ENCODE measurements at regions not wholly inside any gene's neighbourhood (a gene's known extent, or its start where the extent isn't known, plus 50 kb on each side); places are given as distances from the start of the nearest gene placed in this dataset.

DNA sequence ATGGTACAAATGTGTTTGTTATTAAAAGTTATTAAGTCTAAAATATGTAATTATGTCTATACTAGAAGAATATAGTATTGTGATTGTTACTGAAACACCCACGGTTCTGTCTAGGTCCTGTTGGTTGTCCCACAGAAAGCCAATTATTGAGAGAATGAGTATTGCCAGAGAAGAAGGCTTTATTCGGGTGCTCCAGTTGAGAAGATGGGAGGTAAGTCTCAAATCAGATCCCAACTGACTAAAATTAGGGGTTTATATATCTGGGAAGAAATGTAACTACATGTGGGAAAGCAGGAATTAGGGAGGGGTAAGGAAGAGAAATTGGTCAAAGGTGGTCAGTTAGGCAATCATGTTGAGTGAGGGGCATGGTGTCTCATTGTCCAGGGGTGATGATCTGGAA, 798.4 kb downstream of the PCDH17 start:
- no peaks in the 10 kb centered on the region for H3K4me1 ChIP-seq (ENCODE audit: control insufficient read depth, insufficient read depth, low read length)
- no peaks in the 10 kb centered on the region for H3K36me3 ChIP-seq (ENCODE audit: control insufficient read depth in 2 of 2, insufficient read depth in 1 of 2, low read length in 2 of 2)
- POLR2A ChIA-PET: no interaction called here
- no peaks in the 10 kb centered on the region for H3K9me3 ChIP-seq (ENCODE audit: control insufficient read depth, insufficient read depth, low read depth, low read length)
- TF ChIP-seq ZBTB1 (tag by site-specific recombination; IDR thresholded peaks at IDR 0.05): no peak
- TF ChIP-seq ZNF701 (tag by site-specific recombination; IDR thresholded peaks at IDR 0.05): no peak
- no peak for TF ChIP-seq ZSCAN23 (tag by site-specific recombination; IDR thresholded peaks at IDR 0.05)
- no peak for TF ChIP-seq ZNF529 (tag by site-specific recombination; IDR thresholded peaks at IDR 0.05; ENCODE audit: insufficient replicate concordance)
- no peak for TF ChIP-seq ZNF184 (tag by site-specific recombination; IDR thresholded peaks at IDR 0.05)
- TF ChIP-seq, protein P1, sequence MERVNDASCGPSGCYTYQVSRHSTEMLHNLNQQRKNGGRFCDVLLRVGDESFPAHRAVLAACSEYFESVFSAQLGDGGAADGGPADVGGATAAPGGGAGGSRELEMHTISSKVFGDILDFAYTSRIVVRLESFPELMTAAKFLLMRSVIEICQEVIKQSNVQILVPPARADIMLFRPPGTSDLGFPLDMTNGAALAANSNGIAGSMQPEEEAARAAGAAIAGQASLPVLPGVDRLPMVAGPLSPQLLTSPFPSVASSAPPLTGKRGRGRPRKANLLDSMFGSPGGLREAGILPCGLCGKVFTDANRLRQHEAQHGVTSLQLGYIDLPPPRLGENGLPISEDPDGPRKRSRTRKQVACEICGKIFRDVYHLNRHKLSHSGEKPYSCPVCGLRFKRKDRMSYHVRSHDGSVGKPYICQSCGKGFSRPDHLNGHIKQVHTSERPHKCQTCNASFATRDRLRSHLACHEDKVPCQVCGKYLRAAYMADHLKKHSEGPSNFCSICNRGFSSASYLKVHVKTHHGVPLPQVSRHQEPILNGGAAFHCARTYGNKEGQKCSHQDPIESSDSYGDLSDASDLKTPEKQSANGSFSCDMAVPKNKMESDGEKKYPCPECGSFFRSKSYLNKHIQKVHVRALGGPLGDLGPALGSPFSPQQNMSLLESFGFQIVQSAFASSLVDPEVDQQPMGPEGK (tag by site-specific recombination; IDR thresholded peaks at IDR 0.05): no peak
- no peak for TF ChIP-seq ZNF280D (tag by site-specific recombination; IDR thresholded peaks at IDR 0.05)
- no peak for TF ChIP-seq ZNF248 (tag by site-specific recombination; IDR thresholded peaks at IDR 0.05)
- TF ChIP-seq BCL11A (tag by site-specific recombination; IDR thresholded peaks at IDR 0.05; ENCODE audit: low read depth): no peak
- TF ChIP-seq ZBTB49 (tag by site-specific recombination; IDR thresholded peaks at IDR 0.05; ENCODE audit: low read depth): no peak
- CTCF ChIA-PET: no interaction called here
- no peak overlapping the region for H3K27ac ChIP-seq (ENCODE audit: extremely low read depth, low read depth, low read length)
- no peak overlapping the region for H3K4me3 ChIP-seq (ENCODE audit: low read depth, low read length)

- Histone ChIP-seq H3K36me3 (ENCODE audit: control insufficient read depth in 2 of 2, insufficient read depth in 1 of 2, low read length in 2 of 2) (no peaks in the 10 kb centered on the region), H3K4me1 (ENCODE audit: control insufficient read depth, insufficient read depth, low read length) (no peaks in the 10 kb centered on the region), H3K27ac (ENCODE audit: extremely low read depth, low read depth, low read length) (no peak overlapping the region), H3K4me3 (ENCODE audit: low read depth, low read length) (no peak overlapping the region), H3K9me3 (ENCODE audit: control insufficient read depth, insufficient read depth, low read depth, low read length) (no peaks in the 10 kb centered on the region)
- TF ChIP-seq SP2 (tag by site-specific recombination; IDR thresholded peaks at IDR 0.05) (no peak), ZNF747 (tag by site-specific recombination; IDR thresholded peaks at IDR 0.05) (no peak), YY2 (tag by site-specific recombination; IDR thresholded peaks at IDR 0.05) (no peak)
- CTCF ChIA-PET: no interaction called here
- POLR2A ChIA-PET: no interaction called here
These were observed 803.4 kb downstream of the PCDH17 start for GRCh38 chr13:58434943-58435342.

- no peaks in the 10 kb centered on the region for H3K9me3 ChIP-seq (ENCODE audit: control insufficient read depth, insufficient read depth, low read depth, low read length)
- ChIA-PET CTCF (no interaction called here), POLR2A (no interaction called here)
- H3K4me3 ChIP-seq (ENCODE audit: low read depth, low read length): no peak overlapping the region
- H3K4me1 ChIP-seq (ENCODE audit: control insufficient read depth, insufficient read depth, low read length): no peaks in the 10 kb centered on the region
- H3K36me3 ChIP-seq (ENCODE audit: control insufficient read depth in 2 of 2, insufficient read depth in 1 of 2, low read length in 2 of 2): no peaks in the 10 kb centered on the region
- no peak overlapping the region for H3K27ac ChIP-seq (ENCODE audit: extremely low read depth, low read depth, low read length)
- TF ChIP-seq ZNF585B (tag by site-specific recombination; IDR thresholded peaks at IDR 0.05) (no peak), ZFP3 (tag by site-specific recombination; IDR thresholded peaks at IDR 0.05; ENCODE audit: low read depth) (no peak), ZNF560 (tag by site-specific recombination; IDR thresholded peaks at IDR 0.05; ENCODE audit: borderline replicate concordance) (no peak), ZNF16 (tag by site-specific recombination; IDR thresholded peaks at IDR 0.05; ENCODE audit: low read depth) (no peak), ZNF830 (tag by site-specific recombination; IDR thresholded peaks at IDR 0.05; ENCODE audit: low read depth) (no peak), ZBTB20 (tag by site-specific recombination; IDR thresholded peaks at IDR 0.05) (no peak), ZNF146 (tag by site-specific recombination; IDR thresholded peaks at IDR 0.05) (no peak), ZNF426 (tag by site-specific recombination; IDR thresholded peaks at IDR 0.05) (no peak), OSR2 (tag by site-specific recombination; IDR thresholded peaks at IDR 0.05) (no peak), SALL2 (tag by site-specific recombination; IDR thresholded peaks at IDR 0.05; ENCODE audit: borderline replicate concordance) (no peak)
- TF ChIP-seq, protein P2, sequence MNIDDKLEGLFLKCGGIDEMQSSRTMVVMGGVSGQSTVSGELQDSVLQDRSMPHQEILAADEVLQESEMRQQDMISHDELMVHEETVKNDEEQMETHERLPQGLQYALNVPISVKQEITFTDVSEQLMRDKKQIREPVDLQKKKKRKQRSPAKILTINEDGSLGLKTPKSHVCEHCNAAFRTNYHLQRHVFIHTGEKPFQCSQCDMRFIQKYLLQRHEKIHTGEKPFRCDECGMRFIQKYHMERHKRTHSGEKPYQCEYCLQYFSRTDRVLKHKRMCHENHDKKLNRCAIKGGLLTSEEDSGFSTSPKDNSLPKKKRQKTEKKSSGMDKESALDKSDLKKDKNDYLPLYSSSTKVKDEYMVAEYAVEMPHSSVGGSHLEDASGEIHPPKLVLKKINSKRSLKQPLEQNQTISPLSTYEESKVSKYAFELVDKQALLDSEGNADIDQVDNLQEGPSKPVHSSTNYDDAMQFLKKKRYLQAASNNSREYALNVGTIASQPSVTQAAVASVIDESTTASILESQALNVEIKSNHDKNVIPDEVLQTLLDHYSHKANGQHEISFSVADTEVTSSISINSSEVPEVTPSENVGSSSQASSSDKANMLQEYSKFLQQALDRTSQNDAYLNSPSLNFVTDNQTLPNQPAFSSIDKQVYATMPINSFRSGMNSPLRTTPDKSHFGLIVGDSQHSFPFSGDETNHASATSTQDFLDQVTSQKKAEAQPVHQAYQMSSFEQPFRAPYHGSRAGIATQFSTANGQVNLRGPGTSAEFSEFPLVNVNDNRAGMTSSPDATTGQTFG (tag by site-specific recombination; IDR thresholded peaks at IDR 0.05; ENCODE audit: borderline replicate concordance): no peak
These were observed 805.9 kb downstream of the PCDH17 start for GRCh38 chr13:58437427-58437826.

All from HEK293 (cell line).